HepG2 (cell line): ENCODE measurements at regions not wholly inside any gene's neighbourhood (a gene's known extent, or its start where the extent isn't known, plus 50 kb on each side); places are given as distances from the start of the nearest gene placed in this dataset.

ENCODE experiments used
- BRD4 ChIP-seq: sonication (generic); formaldehyde crosslinking; IDR thresholded peaks from 2 replicates; pipeline ENCODE4 v1.4.0; 2020; ENCODE audit warnings: missing genetic modification reagents
- GABPA ChIP-seq, 2 experiments: IDR thresholded peaks; 2 replicates each; pipeline ENCODE4 v1.6.1; 2011 to 2016; ENCODE audit warnings: low read depth in 2 of 2, low read length in 1 of 2, missing biosample characterization in 1 of 2, missing genetic modification characterization in 1 of 2
- GATA4 ChIP-seq: sonication (generic); IDR thresholded peaks from 2 replicates; pipeline ENCODE4 v1.6.1; 2016; ENCODE audit warnings: antibody characterized with exemption, low read depth, borderline replicate concordance
- MED1 ChIP-seq: sonication (generic); formaldehyde crosslinking; IDR thresholded peaks from 2 replicates; pipeline ENCODE4 v1.4.0; 2020; ENCODE audit warnings: missing genetic modification reagents
- RARA ChIP-seq: IDR thresholded peaks from 2 replicates; pipeline ENCODE4 v1.6.1; 2016; ENCODE audit warnings: missing genetic modification reagents, missing compliant biosample characterization
- RFX3 ChIP-seq: IDR thresholded peaks from 2 replicates; pipeline ENCODE4 v1.6.1; 2016; ENCODE audit warnings: missing biosample characterization, missing genetic modification reagents
- ZFP62 ChIP-seq: sonication (generic); formaldehyde crosslinking; IDR thresholded peaks from 2 replicates; pipeline ENCODE4 v1.4.0; 2020; ENCODE audit warnings: missing genetic modification reagents
- ZNF720 ChIP-seq: sonication (generic); formaldehyde crosslinking; IDR thresholded peaks from 2 replicates; pipeline ENCODE4 v1.4.0; 2020; ENCODE audit warnings: missing genetic modification reagents
- TF ChIP-seq, protein P1 (sequence below): sonication (generic); formaldehyde crosslinking; IDR thresholded peaks from 2 replicates; pipeline ENCODE4 v1.4.0; 2020; ENCODE audit warnings: mild to moderate bottlenecking, missing genetic modification reagents
- TF ChIP-seq, protein P2 (sequence below): sonication (generic); formaldehyde crosslinking; IDR thresholded peaks from 2 replicates; pipeline ENCODE4 v1.5.0; 2020; ENCODE audit warnings: missing genetic modification reagents
- TF ChIP-seq, protein P3 (sequence below): sonication (generic); formaldehyde crosslinking; IDR thresholded peaks from 2 replicates; pipeline ENCODE4 v1.4.0; 2020; ENCODE audit warnings: mild to moderate bottlenecking, missing genetic modification reagents
- TF ChIP-seq, protein P4 (sequence below): sonication (generic); formaldehyde crosslinking; IDR thresholded peaks from 2 replicates; pipeline ENCODE4 v1.4.0; 2020; ENCODE audit warnings: mild to moderate bottlenecking, low read depth, missing genetic modification reagents
- TF ChIP-seq, protein P5 (sequence below): sonication (generic); formaldehyde crosslinking; IDR thresholded peaks from 2 replicates; pipeline ENCODE4 v1.8.0; 2022; ENCODE audit warnings: mild to moderate bottlenecking, missing genetic modification reagents, borderline replicate concordance

DNA sequence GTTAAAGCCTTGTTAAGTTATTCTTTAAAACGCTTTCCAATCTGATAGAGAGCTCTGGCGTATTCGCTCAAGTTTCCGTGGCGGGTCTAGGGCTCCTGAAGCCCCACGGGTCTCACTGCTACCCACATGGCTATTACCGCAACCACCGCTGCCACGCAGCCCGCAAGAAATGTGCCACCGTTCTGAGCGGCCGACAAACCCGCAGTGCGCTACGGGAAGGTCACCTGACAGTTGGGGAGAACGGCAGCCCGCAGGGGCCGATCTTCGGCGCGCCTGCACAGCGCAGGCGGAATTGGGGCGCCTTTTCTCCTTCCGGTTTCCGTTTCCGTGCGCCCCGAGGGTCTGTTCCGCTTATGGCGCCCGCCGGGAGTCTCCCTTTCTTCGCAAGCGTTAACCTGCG, 76.6 kb upstream of the SNRPN start (continued):
- TF ChIP-seq MED1 (peak; percentile 82), RFX3 (no peak), GATA4 (no peak), BRD4 (CRISPR knock-in tag) (peak; percentile 80; the same call in 1 of the 2 replicates), GABPA (IDR thresholded peaks at IDR 0.05; ENCODE audit: low read depth, low read length) (peak; percentile 80), GABPA (CRISPR knock-in tag; IDR thresholded peaks at IDR 0.05; ENCODE audit: low read depth) (peak; percentile 92), ZFP62 (CRISPR knock-in tag) (no peak), ZNF720 (CRISPR knock-in tag) (no peak), RARA (CRISPR knock-in tag) (peak; percentile 34; the same call in 1 of the 2 replicates)
- TF ChIP-seq, protein P1, sequence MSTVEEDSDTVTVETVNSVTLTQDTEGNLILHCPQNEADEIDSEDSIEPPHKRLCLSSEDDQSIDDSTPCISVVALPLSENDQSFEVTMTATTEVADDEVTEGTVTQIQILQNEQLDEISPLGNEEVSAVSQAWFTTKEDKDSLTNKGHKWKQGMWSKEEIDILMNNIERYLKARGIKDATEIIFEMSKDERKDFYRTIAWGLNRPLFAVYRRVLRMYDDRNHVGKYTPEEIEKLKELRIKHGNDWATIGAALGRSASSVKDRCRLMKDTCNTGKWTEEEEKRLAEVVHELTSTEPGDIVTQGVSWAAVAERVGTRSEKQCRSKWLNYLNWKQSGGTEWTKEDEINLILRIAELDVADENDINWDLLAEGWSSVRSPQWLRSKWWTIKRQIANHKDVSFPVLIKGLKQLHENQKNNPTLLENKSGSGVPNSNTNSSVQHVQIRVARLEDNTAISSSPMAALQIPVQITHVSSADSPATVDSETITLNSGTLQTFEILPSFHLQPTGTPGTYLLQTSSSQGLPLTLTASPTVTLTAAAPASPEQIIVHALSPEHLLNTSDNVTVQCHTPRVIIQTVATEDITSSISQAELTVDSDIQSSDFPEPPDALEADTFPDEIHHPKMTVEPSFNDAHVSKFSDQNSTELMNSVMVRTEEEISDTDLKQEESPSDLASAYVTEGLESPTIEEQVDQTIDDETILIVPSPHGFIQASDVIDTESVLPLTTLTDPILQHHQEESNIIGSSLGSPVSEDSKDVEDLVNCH (CRISPR knock-in tag), result no peak
- TF ChIP-seq, protein P2, sequence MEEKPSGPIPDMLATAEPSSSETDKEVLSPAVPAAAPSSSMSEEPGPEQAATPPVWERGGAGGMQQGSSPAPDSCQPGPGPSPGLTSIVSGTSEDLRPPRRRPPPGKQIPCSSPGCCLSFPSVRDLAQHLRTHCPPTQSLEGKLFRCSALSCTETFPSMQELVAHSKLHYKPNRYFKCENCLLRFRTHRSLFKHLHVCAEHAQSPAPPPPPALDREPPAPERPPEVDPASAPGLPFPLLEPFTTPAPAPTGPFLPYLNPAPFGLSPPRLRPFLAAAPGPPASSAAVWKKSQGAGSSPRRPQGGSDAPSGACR, result no peak
- TF ChIP-seq, protein P3, sequence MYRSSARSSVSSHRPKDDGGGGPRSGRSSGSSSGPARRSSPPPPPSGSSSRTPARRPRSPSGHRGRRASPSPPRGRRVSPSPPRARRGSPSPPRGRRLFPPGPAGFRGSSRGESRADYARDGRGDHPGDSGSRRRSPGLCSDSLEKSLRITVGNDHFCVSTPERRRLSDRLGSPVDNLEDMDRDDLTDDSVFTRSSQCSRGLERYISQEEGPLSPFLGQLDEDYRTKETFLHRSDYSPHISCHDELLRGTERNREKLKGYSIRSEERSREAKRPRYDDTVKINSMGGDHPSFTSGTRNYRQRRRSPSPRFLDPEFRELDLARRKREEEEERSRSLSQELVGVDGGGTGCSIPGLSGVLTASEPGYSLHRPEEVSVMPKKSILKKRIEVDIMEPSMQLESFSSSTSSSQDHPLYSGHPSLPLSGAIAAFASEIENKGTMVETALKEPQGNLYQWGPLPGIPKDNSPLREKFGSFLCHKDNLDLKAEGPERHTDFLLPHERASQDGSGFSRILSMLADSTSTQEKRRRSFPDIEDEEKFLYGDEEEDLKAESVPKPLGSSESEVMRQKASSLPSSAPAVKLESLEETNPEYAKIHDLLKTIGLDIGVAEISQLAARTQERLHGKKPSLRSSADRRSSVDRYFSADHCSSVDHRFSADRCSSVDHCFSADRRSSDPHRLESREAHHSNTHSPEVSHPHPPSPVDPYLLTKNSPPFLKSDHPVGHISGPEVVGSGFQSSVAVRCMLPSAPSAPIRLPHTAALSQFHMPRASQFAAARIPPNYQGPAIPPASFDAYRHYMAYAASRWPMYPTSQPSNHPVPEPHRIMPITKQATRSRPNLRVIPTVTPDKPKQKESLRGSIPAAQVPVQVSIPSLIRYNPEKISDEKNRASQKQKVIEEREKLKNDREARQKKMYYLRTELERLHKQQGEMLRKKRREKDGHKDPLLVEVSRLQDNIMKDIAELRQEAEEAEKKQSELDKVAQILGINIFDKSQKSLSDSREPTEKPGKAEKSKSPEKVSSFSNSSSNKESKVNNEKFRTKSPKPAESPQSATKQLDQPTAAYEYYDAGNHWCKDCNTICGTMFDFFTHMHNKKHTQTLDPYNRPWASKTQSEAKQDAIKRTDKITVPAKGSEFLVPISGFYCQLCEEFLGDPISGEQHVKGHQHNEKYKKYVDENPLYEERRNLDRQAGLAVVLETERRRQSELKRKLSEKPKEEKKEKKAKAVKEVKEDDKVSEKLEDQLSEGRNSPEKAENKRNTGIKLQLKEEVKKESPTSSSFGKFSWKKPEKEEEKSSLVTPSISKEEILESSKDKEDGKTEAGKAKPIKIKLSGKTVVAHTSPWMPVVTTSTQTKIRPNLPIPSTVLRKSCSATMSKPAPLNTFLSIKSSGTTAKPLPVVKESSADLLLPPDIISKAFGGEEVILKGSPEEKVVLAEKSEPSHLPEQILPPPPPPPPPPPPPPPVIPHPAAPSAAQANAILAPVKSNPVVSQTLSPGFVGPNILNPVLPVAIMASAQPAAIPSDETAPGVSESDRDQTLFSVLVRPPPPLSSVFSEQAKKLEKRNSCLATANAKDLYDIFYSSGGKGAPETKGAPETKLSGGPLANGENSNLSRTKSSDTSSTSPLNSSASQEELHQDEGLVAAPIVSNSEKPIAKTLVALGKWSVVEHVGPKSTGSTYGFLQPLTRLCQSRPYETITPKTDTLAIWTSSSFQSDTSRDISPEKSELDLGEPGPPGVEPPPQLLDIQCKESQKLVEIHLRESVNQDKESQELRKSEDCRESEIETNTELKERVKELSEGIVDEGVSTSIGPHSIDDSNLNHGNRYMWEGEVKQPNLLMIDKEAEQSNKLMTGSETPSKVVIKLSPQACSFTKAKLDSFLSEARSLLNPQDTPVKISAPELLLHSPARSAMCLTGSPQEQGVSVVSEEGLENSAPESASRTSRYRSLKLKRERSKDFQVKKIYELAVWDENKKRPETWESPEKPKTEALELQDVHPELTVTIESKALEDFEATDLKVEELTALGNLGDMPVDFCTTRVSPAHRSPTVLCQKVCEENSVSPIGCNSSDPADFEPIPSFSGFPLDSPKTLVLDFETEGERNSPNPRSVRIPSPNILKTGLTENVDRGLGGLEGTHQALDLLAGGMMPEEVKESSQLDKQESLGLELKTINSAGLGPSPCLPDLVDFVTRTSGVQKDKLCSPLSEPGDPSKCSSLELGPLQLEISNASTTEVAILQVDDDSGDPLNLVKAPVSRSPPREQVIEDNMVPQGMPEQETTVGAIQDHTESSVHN (CRISPR knock-in tag), result 0 out of 2 replicates have a peak, but pooled peaks have one; percentile 49
- TF ChIP-seq, protein P4, sequence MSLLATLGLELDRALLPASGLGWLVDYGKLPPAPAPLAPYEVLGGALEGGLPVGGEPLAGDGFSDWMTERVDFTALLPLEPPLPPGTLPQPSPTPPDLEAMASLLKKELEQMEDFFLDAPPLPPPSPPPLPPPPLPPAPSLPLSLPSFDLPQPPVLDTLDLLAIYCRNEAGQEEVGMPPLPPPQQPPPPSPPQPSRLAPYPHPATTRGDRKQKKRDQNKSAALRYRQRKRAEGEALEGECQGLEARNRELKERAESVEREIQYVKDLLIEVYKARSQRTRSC, result no peak
- TF ChIP-seq, protein P5, sequence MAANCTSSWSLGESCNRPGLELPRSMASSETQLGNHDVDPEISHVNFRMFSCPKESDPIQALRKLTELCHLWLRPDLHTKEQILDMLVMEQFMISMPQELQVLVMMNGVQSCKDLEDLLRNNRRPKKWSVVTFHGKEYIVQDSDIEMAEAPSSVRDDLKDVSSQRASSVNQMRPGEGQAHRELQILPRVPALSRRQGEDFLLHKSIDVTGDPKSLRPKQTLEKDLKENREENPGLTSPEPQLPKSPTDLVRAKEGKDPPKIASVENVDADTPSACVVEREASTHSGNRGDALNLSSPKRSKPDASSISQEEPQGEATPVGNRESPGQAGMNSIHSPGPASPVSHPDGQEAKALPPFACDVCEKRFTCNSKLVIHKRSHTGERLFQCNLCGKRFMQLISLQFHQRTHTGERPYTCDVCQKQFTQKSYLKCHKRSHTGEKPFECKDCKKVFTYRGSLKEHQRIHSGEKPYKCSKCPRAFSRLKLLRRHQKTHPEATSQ (CRISPR knock-in tag), result peak; percentile 61; the same call in 1 of the 2 replicates
